HepG2 (cell line): ENCODE measurements at regions not wholly inside any gene's neighbourhood (a gene's known extent, or its start where the extent isn't known, plus 50 kb on each side); places are given as distances from the start of the nearest gene placed in this dataset.

Experiments used
- ATAC-seq: fragments of 200-7000 bp; cut with Tn5 transposase; 3 replicates; pipeline ENCODE4 v1.9.1; 2020; ENCODE audit warnings: mild to moderate bottlenecking, moderate library complexity
- BruUV-seq: library from RNA; stranded (reverse); fragments of 400-500 nt; replicated peaks from 2 replicates; lab custom pipeline; 2021; lab: Mats Ljungman, UMichigan
- CTCF ChIA-PET: fragments of 300-600 bp; formaldehyde crosslinking; extraction: SDS; loops from one replicate; lab custom pipeline; 2021; ENCODE audit warnings: low total read pairs, inconsistent platforms, low intra/inter-chr PET ratio; lab: Yijun Ruan, JAX
- POLR2A ChIA-PET: fragments of 350-600 bp; sonication (Branson Sonifier 250); formaldehyde crosslinking; loops from one replicate; lab custom pipeline; 2020; ENCODE audit warnings: antibody characterized with exemption, inconsistent platforms; lab: Yijun Ruan, JAX
- DNase-seq: peaks from one replicate; pipeline ENCODE4 v3.0.0-alpha.2; 2015; ENCODE audit warnings: low spot score
- FAIRE-seq: peaks from 3 replicates; lab custom pipeline; 2011; peaks lifted over from hg19 to GRCh38; lab: Jason Lieb, UNC
- H2AFZ ChIP-seq: one replicate; pipeline ENCODE4 v1.6.1; 2011; ENCODE audit warnings: low read length, inconsistent platforms
- H3K27ac ChIP-seq: fragments of 300-600 bp; 3 replicates; pipeline ENCODE4 v1.8.0; 2011; ENCODE audit warnings: mixed run types, mild to moderate bottlenecking, mixed read lengths, low read length, inconsistent platforms; ENCODE audit not compliant: insufficient read depth; ENCODE audit errors: extremely low read length
- H3K27me3 ChIP-seq, 2 experiments: fragments of 200-600 bp in 1 of 2; 2 replicates in 1 of 2; 3 replicates in 1 of 2; pipeline versions ENCODE4 v1.6.0 to v1.8.0; 2011; ENCODE audit warnings: low read length in 2 of 2, mild to moderate bottlenecking in 2 of 2, moderate library complexity in 2 of 2, inconsistent platforms in 1 of 2; ENCODE audit not compliant: insufficient read depth in 2 of 2, control insufficient read depth in 1 of 2
- H3K36me3 ChIP-seq, 2 experiments: fragments of 200-600 bp in 1 of 2; replicated peaks in 1 of 2; 2 replicates in 1 of 2; 3 replicates in 1 of 2; pipeline versions ENCODE4 v1.5.1 to v1.8.0; 2011; ENCODE audit warnings: low read length in 2 of 2, inconsistent platforms in 1 of 2; ENCODE audit not compliant: insufficient read depth in 2 of 2, control insufficient read depth in 1 of 2
- H3K4me1 ChIP-seq: 2 replicates; pipeline ENCODE4 v1.5.1; 2012; ENCODE audit warnings: low read length, inconsistent platforms; ENCODE audit not compliant: insufficient read depth
- H3K4me2 ChIP-seq: 2 replicates; pipeline ENCODE4 v1.6.0; 2011; ENCODE audit warnings: low read depth, low read length, inconsistent platforms
- H3K4me3 ChIP-seq, 3 experiments: fragments of 200-600 bp in 1 of 3; sonication (generic), shearing (Covaris generic) in 1 of 3; replicated peaks in 1 of 3; 2 replicates each; pipeline ENCODE4 v1.5.1; 2011 to 2016; ENCODE audit warnings: low read length in 3 of 3, inconsistent platforms in 2 of 3, low read depth in 2 of 3, mild to moderate bottlenecking in 2 of 3, control low read depth in 1 of 3, mixed read lengths in 1 of 3; ENCODE audit not compliant: insufficient read depth in 1 of 3
- H3K79me2 ChIP-seq: one replicate; pipeline ENCODE4 v1.6.1; 2011; ENCODE audit warnings: low read length, inconsistent platforms; ENCODE audit not compliant: insufficient read depth
- H3K9ac ChIP-seq: 2 replicates; pipeline ENCODE4 v1.6.0; 2011; ENCODE audit warnings: mild to moderate bottlenecking, low read depth, low read length, inconsistent platforms; ENCODE audit not compliant: insufficient read depth
- H3K9me3 ChIP-seq: 2 replicates; pipeline ENCODE4 v1.5.1; 2012; ENCODE audit warnings: mild to moderate bottlenecking, low read length
- H4K20me1 ChIP-seq: 2 replicates; pipeline ENCODE4 v1.6.0; 2011; ENCODE audit warnings: inconsistent platforms, mild to moderate bottlenecking, low read length, moderate library complexity; ENCODE audit not compliant: insufficient read depth
- EP300 ChIP-seq, 3 experiments: sonication (generic) in 1 of 3; formaldehyde crosslinking in 1 of 3; IDR thresholded peaks; 2 replicates each; pipeline versions ENCODE4 v1.5.1 to v1.6.1; 2011 to 2020; ENCODE audit warnings: low read depth in 2 of 3, low read length in 2 of 3, borderline replicate concordance in 1 of 3, improper control_type of control experiment in 1 of 3, mild to moderate bottlenecking in 1 of 3, missing genetic modification reagents in 1 of 3, moderate library complexity in 1 of 3
- FOXK2 ChIP-seq: fragments of 450-650 bp; IDR thresholded peaks from 2 replicates; pipeline ENCODE4 v1.6.1; 2016
- FOXO1 ChIP-seq: sonication (generic); formaldehyde crosslinking; IDR thresholded peaks from 2 replicates; pipeline ENCODE4 v1.4.0; 2020; ENCODE audit warnings: missing genetic modification reagents
- GTF3A ChIP-seq: sonication (generic); formaldehyde crosslinking; conservative IDR thresholded peaks from 2 replicates; pipeline ENCODE4 v1.4.0; 2020; ENCODE audit warnings: mild to moderate bottlenecking, missing genetic modification reagents
- IRX3 ChIP-seq: sonication (generic); formaldehyde crosslinking; IDR thresholded peaks from 2 replicates; pipeline ENCODE4 v1.8.1; 2023; ENCODE audit warnings: mild to moderate bottlenecking, low read depth, missing genetic modification reagents, borderline replicate concordance
- MAFF ChIP-seq: IDR thresholded peaks from 2 replicates; pipeline ENCODE4 v1.6.1; 2011; ENCODE audit warnings: low read depth, low read length, improper control_type of control experiment
- NR2F6 ChIP-seq, 2 experiments: IDR thresholded peaks; 2 replicates each; pipeline ENCODE4 v1.6.1; 2016; ENCODE audit warnings: antibody characterized with exemption in 1 of 2, mild to moderate bottlenecking in 1 of 2
- SMAD1 ChIP-seq: sonication (generic); formaldehyde crosslinking; IDR thresholded peaks from 2 replicates; pipeline ENCODE4 v1.4.0; 2020; ENCODE audit warnings: missing genetic modification reagents, low read depth, mild to moderate bottlenecking, borderline replicate concordance
- SYNCRIP ChIP-seq: fragments of 200-400 bp; formaldehyde crosslinking; IDR thresholded peaks from 2 replicates; pipeline ENCODE4 v1.6.1; 2018; ENCODE audit warnings: mild to moderate bottlenecking, low read depth, low read length; ENCODE audit not compliant: insufficient read depth
- ZNF674 ChIP-seq: sonication (generic); formaldehyde crosslinking; IDR thresholded peaks from 2 replicates; pipeline ENCODE4 v1.5.0; 2020; ENCODE audit warnings: low read depth, mild to moderate bottlenecking, missing genetic modification reagents
- ZNF75D ChIP-seq: sonication (generic); formaldehyde crosslinking; IDR thresholded peaks from 2 replicates; pipeline ENCODE4 v1.8.1; 2023; ENCODE audit warnings: missing genetic modification reagents, mild to moderate bottlenecking, borderline replicate concordance
- ZNF780A ChIP-seq: sonication (generic); formaldehyde crosslinking; IDR thresholded peaks from 2 replicates; pipeline ENCODE4 v1.8.0; 2022; ENCODE audit warnings: mild to moderate bottlenecking, missing genetic modification reagents, moderate library complexity
- WGBS: methylation state at CpG from one replicate; pipeline ENCODE4 v1.1.6; 2017; ENCODE audit warnings: low lambda C conversion rate; 5-methylcytosine and 5-hydroxymethylcytosine counted together
- in situ Hi-C: cut with HindIII; loops from 2 replicates; pipeline ENCODE4 v1.10.0; 2017; ENCODE audit warnings: low pct_unique_long_range_greater_than_20kb; ENCODE audit not compliant: extremely low pct_ligation_motif_present
- intact Hi-C: fragments of 100-400 bp; cut with micrococcal nuclease; formaldehyde crosslinking; loops from one replicate; pipeline ENCODE4 v1.10.0; 2022; ENCODE audit not compliant: unreplicated experiment
- TF ChIP-seq, protein P1 (sequence below): sonication (generic); formaldehyde crosslinking; IDR thresholded peaks from 2 replicates; pipeline ENCODE4 v1.4.0; 2020; ENCODE audit warnings: missing genetic modification reagents

DNA sequence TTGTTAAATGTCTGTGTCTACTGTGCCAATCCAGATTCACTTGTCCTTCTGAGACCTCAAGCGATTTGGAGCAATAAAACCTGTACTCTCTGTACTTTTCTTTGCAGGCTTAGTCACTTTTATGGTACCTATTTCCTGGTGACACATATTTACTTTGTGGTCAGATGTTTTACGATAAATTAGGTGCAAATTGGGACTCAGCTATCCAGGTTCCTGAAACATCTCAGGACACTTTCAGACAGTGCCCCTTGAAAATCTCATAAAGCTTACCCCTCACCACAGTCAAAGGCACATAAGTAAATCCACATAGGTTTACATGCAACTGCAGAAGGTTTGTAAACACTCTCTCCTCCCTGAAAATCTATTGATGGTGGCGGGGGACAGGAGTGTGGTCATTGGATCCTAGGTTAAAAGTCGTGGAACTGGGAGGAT lies 438.8 kb downstream of the EFNB2 start:
- CTCF ChIA-PET = no interaction called here
- H3K4me2 ChIP-seq = no peak overlapping the region

More for the DNA sequence above, 438.8 kb downstream of the EFNB2 start:
- POLR2A ChIA-PET = no interaction called here
- H3K27ac ChIP-seq = no peak overlapping the region
- no peaks in the 10 kb centered on the region for H3K4me1 ChIP-seq
- no peaks in the 10 kb centered on the region for H4K20me1 ChIP-seq
- ATAC-seq = no peak
- no peak for DNase-seq
- no peaks in the 10 kb centered on the region; a peak in 1 of 5 replicates for H3K27me3 ChIP-seq
- H3K4me3 ChIP-seq = no peak overlapping the region
- BruUV-seq = no TSS peak
- WGBS = 1% methylated on average over 4 of the region's 4 CpGs
- in situ Hi-C loops (no loop called here), intact Hi-C loops (no loop called here)
- H3K79me2 ChIP-seq = no peaks in the 10 kb centered on the region
- no peaks in the 10 kb centered on the region for H3K36me3 ChIP-seq
- H2AFZ ChIP-seq = no peak overlapping the region
- no peak for FAIRE-seq
- no peak for TF ChIP-seq NR2F6 (IDR thresholded peaks at IDR 0.05)
- no peak for TF ChIP-seq NR2F6 (CRISPR knock-in tag; IDR thresholded peaks at IDR 0.05)
- TF ChIP-seq GTF3A (CRISPR knock-in tag) = no peak
- TF ChIP-seq, protein P1, sequence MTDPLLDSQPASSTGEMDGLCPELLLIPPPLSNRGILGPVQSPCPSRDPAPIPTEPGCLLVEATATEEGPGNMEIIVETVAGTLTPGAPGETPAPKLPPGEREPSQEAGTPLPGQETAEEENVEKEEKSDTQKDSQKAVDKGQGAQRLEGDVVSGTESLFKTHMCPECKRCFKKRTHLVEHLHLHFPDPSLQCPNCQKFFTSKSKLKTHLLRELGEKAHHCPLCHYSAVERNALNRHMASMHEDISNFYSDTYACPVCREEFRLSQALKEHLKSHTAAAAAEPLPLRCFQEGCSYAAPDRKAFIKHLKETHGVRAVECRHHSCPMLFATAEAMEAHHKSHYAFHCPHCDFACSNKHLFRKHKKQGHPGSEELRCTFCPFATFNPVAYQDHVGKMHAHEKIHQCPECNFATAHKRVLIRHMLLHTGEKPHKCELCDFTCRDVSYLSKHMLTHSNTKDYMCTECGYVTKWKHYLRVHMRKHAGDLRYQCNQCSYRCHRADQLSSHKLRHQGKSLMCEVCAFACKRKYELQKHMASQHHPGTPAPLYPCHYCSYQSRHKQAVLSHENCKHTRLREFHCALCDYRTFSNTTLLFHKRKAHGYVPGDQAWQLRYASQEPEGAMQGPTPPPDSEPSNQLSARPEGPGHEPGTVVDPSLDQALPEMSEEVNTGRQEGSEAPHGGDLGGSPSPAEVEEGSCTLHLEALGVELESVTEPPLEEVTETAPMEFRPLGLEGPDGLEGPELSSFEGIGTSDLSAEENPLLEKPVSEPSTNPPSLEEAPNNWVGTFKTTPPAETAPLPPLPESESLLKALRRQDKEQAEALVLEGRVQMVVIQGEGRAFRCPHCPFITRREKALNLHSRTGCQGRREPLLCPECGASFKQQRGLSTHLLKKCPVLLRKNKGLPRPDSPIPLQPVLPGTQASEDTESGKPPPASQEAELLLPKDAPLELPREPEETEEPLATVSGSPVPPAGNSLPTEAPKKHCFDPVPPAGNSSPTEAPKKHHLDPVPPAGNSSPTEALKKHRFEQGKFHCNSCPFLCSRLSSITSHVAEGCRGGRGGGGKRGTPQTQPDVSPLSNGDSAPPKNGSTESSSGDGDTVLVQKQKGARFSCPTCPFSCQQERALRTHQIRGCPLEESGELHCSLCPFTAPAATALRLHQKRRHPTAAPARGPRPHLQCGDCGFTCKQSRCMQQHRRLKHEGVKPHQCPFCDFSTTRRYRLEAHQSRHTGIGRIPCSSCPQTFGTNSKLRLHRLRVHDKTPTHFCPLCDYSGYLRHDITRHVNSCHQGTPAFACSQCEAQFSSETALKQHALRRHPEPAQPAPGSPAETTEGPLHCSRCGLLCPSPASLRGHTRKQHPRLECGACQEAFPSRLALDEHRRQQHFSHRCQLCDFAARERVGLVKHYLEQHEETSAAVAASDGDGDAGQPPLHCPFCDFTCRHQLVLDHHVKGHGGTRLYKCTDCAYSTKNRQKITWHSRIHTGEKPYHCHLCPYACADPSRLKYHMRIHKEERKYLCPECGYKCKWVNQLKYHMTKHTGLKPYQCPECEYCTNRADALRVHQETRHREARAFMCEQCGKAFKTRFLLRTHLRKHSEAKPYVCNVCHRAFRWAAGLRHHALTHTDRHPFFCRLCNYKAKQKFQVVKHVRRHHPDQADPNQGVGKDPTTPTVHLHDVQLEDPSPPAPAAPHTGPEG (CRISPR knock-in tag) = no peak
- TF ChIP-seq ZNF75D (CRISPR knock-in tag) = no peak
- no peak for TF ChIP-seq IRX3 (CRISPR knock-in tag)
- no peak for TF ChIP-seq ZNF674 (CRISPR knock-in tag)
- TF ChIP-seq EP300 (IDR thresholded peaks at IDR 0.05; ENCODE audit: low read depth in 2 of 2, low read length in 2 of 2) = no peak
- no peak for TF ChIP-seq EP300 (CRISPR knock-in tag; IDR thresholded peaks at IDR 0.05; ENCODE audit: borderline replicate concordance)
- no peak for TF ChIP-seq SYNCRIP
- TF ChIP-seq FOXK2 = no peak
- no peak for TF ChIP-seq MAFF
- TF ChIP-seq FOXO1 (CRISPR knock-in tag) = no peak
- TF ChIP-seq ZNF780A (CRISPR knock-in tag) = no peak
- no peak for TF ChIP-seq SMAD1
- no peak overlapping the region for H3K9ac ChIP-seq
- no peaks in the 10 kb centered on the region for H3K9me3 ChIP-seq
